ENCODE measurements at regions not wholly inside any gene's neighbourhood (a gene's known extent, or its start where the extent isn't known, plus 50 kb on each side); places are given as distances from the start of the nearest gene placed in this dataset.

DNA sequence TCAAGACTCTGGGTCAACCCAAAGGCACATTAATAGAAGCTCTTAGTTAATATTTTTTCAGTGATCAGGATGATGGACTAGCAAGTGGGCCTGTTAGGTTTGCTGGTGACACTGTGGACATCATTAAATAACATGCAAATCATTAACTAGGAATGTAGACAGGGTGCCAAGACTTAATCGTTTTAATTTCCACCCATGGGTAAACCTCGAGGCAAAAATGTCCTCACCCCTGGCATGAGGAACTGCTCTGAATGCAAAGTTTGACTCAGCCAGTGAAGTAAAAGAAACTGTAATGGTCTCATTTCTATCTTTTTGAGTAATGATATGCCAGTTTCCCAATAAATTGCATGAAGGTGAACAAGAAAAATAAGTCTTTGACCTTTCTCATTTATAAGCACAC lies 152.6 kb upstream of the MEX3C start:
- TF ChIP-seq CTCF (IDR thresholded peaks at IDR 0.05) (no peak), POLR2A (IDR thresholded peaks at IDR 0.05) (no peak)

All from uterus (tissue), 2 donors.